HL-60 (cell line): ENCODE measurements at regions not wholly inside any gene's neighbourhood (a gene's known extent, or its start where the extent isn't known, plus 50 kb on each side); places are given as distances from the start of the nearest gene placed in this dataset.

Experiments
- CTCF ChIP-seq: IDR thresholded peaks from one replicate; pipeline ENCODE4 v1.5.1; 2011; ENCODE audit warnings: low read length, control low read depth, inconsistent platforms; ENCODE audit not compliant: insufficient read depth
- POLR2AphosphoS5 ChIP-seq: IDR thresholded peaks from 2 replicates; pipeline ENCODE4 v1.6.1; 2012; ENCODE audit warnings: low read depth

- TF ChIP-seq CTCF (no peak), POLR2AphosphoS5 (no peak)
Observed at GRCh38 chrX:39984191-39984956, 113.4 kb downstream of the BCOR start.
